Kidney (tissue), 13 donors: ENCODE measurements at regions not wholly inside any gene's neighbourhood (a gene's known extent, or its start where the extent isn't known, plus 50 kb on each side); places are given as distances from the start of the nearest gene placed in this dataset.

Experiments
- DNase-seq, 5 donors: peaks; one replicate each; pipeline ENCODE4 v3.0.0-alpha.2; 2013 to 2020
- FAIRE-seq: peaks from 2 replicates; lab custom pipeline; 2012; peaks lifted over from hg19 to GRCh38; lab: Jason Lieb, UNC
- H3K27ac ChIP-seq, 2 donors: one replicate each; pipeline ENCODE4 v1.7.0; 2013; ENCODE audit warnings: low read depth in 2 of 2, low read length in 2 of 2, inconsistent platforms in 1 of 2
- H3K27me3 ChIP-seq: one replicate; pipeline ENCODE4 v1.7.1; 2013; ENCODE audit warnings: low read length, inconsistent platforms; ENCODE audit not compliant: control insufficient read depth, insufficient read depth
- H3K36me3 ChIP-seq, 3 donors: one replicate each; pipeline versions ENCODE4 v1.7.0 to v1.7.1; 2013; ENCODE audit warnings: low read length in 3 of 3, control low read depth in 1 of 3, inconsistent platforms in 1 of 3; ENCODE audit not compliant: insufficient read depth in 3 of 3, control insufficient read depth in 2 of 3
- H3K4me1 ChIP-seq, 3 donors: one replicate each; pipeline versions ENCODE4 v1.7.0 to v1.7.1; 2013; ENCODE audit warnings: low read length in 3 of 3, inconsistent platforms in 1 of 3, low read depth in 1 of 3; ENCODE audit not compliant: control insufficient read depth in 2 of 3, insufficient read depth in 2 of 3
- H3K4me3 ChIP-seq, 3 donors: one replicate each; pipeline versions ENCODE4 v1.7.0 to v1.8.1; 2013; ENCODE audit warnings: low read length in 3 of 3, control low read depth in 1 of 3, inconsistent platforms in 1 of 3
- H3K9ac ChIP-seq, 3 donors: one replicate each; pipeline versions ENCODE4 v1.7.0 to v1.7.1; 2013; ENCODE audit warnings: low read length in 3 of 3, control low read depth in 1 of 3, inconsistent platforms in 1 of 3
- H3K9me3 ChIP-seq, 3 donors: one replicate each; pipeline versions ENCODE4 v1.7.0 to v1.7.1; 2013; ENCODE audit warnings: low read length in 3 of 3, control low read depth in 1 of 3, inconsistent platforms in 1 of 3; ENCODE audit not compliant: control insufficient read depth in 2 of 3, insufficient read depth in 1 of 3
- CTCF ChIP-seq: IDR thresholded peaks from 3 replicates; pipeline ENCODE4 v1.5.1; 2012; ENCODE audit warnings: mild to moderate bottlenecking, moderate library complexity, borderline replicate concordance; ENCODE audit not compliant: insufficient read depth; ENCODE audit errors: extremely low read depth
- intact Hi-C: fragments of 100-400 bp; cut with DNase I; formaldehyde crosslinking; loops from one replicate; pipeline ENCODE4 v1.11.1; 2022
- donor health status: control.
- donor health status: control.
- donor health status: control.
- donor health status: control.
- donor health status: control.
- donor health status: DM: yes; HTN: yes; CAD: no.
- donor health status: Normal renal cell carcinoma (clear cell type).

- no peak for DNase-seq
- H3K27me3 ChIP-seq: no peaks in the 10 kb centered on the region
- H3K9ac ChIP-seq: no peak overlapping the region
- no peak for FAIRE-seq
- H3K4me3 ChIP-seq: no peak overlapping the region
- H3K36me3 ChIP-seq: no peaks in the 10 kb centered on the region
- TF ChIP-seq CTCF: no peak
- intact Hi-C loops: no loop called here
- H3K27ac ChIP-seq: no peak overlapping the region
- H3K9me3 ChIP-seq: no peaks in the 10 kb centered on the region
- no peaks in the 10 kb centered on the region for H3K4me1 ChIP-seq
These were observed 418.6 kb downstream of the KLF5 start for GRCh38 chr13:73477441-73477840.

GRCh38 chr13:73473016-73473415 lies 414.2 kb downstream of the KLF5 start:
- no peaks in the 10 kb centered on the region for H3K9me3 ChIP-seq
- no peak for TF ChIP-seq CTCF
- no peak for FAIRE-seq

GRCh38 chr13:73467125-73467524 lies 408.3 kb downstream of the KLF5 start:
- no peak for TF ChIP-seq CTCF
- FAIRE-seq (no peak), DNase-seq (no peak)
- no peaks in the 10 kb centered on the region for H3K9me3 ChIP-seq
- no peaks in the 10 kb centered on the region for H3K27me3 ChIP-seq
- no peaks in the 10 kb centered on the region for H3K4me1 ChIP-seq
- H3K4me3 ChIP-seq: no peak overlapping the region
- H3K27ac ChIP-seq: no peak overlapping the region
- no peak overlapping the region for H3K9ac ChIP-seq
- H3K36me3 ChIP-seq: no peaks in the 10 kb centered on the region
- intact Hi-C loops: no loop called here

More at GRCh38 chr13:73473016-73473415, 414.2 kb downstream of the KLF5 start:
- no peaks in the 10 kb centered on the region for H3K4me1 ChIP-seq
- H3K4me3 ChIP-seq: no peak overlapping the region
- intact Hi-C loops: no loop called here
- no peaks in the 10 kb centered on the region for H3K36me3 ChIP-seq
- DNase-seq: no peak
- no peak overlapping the region for H3K9ac ChIP-seq
- no peak overlapping the region for H3K27ac ChIP-seq
- no peaks in the 10 kb centered on the region for H3K27me3 ChIP-seq

- DNase-seq (no peak), FAIRE-seq (no peak)
- H3K27ac ChIP-seq: no peak overlapping the region
- H3K27me3 ChIP-seq: no peaks in the 10 kb centered on the region
- no peak overlapping the region for H3K9ac ChIP-seq
- intact Hi-C loops: no loop called here
- no peak overlapping the region for H3K4me3 ChIP-seq
- H3K36me3 ChIP-seq: no peaks in the 10 kb centered on the region
- no peaks in the 10 kb centered on the region for H3K9me3 ChIP-seq
- no peak for TF ChIP-seq CTCF
- no peaks in the 10 kb centered on the region for H3K4me1 ChIP-seq
These were observed 407.8 kb downstream of the KLF5 start for GRCh38 chr13:73466561-73466960.
